NCI-H1105 (cell line): ENCODE measurements at regions not wholly inside any gene's neighbourhood (a gene's known extent, or its start where the extent isn't known, plus 50 kb on each side); places are given as distances from the start of the nearest gene placed in this dataset.
"Not testable (repeated sequence)": the region's sequence is repeated elsewhere in the genome, so short reads cannot be mapped to it uniquely, and the experiment has no call there.

Experiments used
- DNase-seq: peaks from one replicate; lab custom pipeline; 2025; lab: John Stamatoyannopoulos, UW

DNA sequence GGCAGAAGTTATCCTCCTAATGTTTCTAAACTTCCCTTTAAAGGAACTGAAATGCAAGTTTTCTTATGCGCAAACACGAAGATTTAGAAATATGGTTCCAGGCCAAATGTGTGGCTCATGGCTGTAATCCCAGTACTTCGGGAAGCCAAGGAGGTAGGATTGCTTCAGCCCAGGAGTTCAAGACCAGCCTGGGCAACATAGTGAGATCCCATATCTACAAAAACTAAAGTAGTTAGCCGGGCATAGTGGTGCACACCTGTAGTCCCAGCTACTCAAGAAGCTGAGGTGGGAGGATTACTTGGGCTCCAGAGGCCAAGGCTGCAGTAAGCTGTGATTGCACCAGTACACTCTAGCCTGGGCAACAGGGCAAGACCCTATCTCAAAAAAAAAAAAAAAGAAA, 95.8 kb upstream of the SCAF8 start:
- no peak for DNase-seq

- no peak for DNase-seq
Measured at GRCh38 chr6:154638369-154638768, 94.8 kb upstream of the SCAF8 start.

GRCh38 chr6:154639196-154639595, 94.0 kb upstream of the SCAF8 start:
- DNase-seq: not testable (repeated sequence)

GRCh38 chr6:154648188-154648887, 84.9 kb upstream of the SCAF8 start:
- DNase-seq: no peak

DNA sequence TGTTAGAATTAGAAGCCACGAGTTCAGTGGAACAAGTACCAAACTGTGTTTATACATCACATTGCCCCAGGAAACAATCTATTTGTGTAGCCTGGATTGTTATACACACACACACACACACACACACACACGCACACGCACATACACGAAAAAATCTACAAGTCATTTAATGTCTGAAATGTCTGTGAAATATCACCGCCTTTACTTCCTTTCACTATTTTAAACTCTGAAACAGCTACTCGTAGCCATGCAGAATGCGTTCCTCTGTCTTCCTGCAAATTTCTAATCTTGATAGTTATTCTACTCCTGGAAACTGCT, 84.4 kb upstream of the SCAF8 start:
- DNase-seq: no peak

DNA sequence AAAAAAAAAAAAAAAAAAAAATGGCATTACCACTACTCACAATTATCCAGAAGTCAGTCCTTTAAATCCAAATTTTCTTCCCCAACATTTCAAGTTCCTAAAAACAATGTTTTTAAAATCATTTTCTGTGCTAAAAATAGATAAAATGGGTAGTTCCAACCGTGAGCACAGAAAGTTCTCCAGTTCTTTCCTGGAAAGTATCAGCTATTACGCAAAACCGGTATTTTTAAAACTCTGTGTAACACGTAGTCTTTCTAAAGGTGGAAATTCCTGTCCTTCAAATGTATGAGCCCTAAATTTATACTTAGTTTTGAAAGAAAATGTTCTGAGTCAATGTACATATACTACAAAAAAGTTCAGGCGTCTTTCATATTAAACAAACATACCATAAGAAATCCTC, 83.5 kb upstream of the SCAF8 start:
- DNase-seq: no peak

DNA sequence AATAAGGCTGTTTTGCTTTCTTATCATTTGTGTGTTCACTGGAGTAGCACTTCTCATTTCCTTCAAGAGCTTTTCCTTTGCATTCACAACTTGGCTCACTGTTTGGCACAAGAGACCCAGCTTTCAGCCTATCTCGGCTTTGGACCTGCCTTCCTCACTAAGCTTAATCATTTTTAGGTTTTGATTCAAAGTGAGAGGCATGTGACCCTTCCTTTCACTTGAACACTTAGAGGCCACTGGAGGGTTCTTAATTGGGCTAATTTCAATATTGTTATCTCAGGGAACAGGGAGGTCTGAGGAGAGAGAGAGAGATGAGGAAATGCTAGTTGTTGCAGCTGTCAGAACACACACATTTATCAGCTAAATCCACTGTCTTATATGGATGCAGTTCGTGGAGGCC, 82.9 kb upstream of the SCAF8 start:
- no peak for DNase-seq

DNA sequence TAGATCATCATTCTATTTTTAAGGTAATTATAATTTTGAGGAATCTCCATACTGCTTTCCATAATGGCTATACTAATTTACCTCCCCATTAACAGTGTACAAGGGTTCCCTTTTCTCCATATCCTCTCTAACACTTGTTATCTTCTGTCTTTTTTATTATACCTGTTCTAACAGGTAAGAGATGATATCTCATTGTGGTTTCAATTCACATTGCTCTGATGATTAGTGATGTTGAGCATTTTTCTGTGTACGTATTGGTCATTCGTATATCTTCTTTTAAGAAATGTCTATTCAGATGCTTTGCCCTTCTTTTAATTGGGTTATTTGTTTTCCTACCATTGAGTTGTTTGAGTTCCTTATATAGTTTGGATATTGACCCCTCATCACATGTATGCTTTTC, 81.6 kb upstream of the SCAF8 start:
- DNase-seq: no peak

- no peak for DNase-seq
Measured at GRCh38 chr6:154653385-154653784, 79.8 kb upstream of the SCAF8 start.

- no peak for DNase-seq
Measured at GRCh38 chr6:154653853-154654252, 79.4 kb upstream of the SCAF8 start.

- DNase-seq: no peak
Measured at GRCh38 chr6:154656660-154657059, 76.6 kb upstream of the SCAF8 start.

DNA sequence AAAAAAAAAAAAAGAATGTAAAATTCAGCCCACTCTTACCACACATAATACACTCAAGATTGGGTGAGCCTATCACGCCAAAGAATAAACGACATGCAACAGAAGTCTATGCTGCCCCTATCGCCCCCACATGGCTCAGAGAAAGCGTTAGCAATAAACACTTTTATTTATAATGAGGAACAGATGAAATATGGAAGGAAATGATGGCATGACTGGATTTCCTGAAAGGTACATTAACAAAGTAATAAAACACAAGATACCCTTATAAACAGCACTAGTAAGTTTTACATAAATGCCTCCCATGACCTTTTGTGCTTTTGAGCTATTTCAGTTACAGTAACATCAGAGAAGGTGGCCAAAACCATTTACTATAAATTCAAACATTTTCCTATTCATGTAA, 71.4 kb upstream of the SCAF8 start:
- DNase-seq: no peak

DNA sequence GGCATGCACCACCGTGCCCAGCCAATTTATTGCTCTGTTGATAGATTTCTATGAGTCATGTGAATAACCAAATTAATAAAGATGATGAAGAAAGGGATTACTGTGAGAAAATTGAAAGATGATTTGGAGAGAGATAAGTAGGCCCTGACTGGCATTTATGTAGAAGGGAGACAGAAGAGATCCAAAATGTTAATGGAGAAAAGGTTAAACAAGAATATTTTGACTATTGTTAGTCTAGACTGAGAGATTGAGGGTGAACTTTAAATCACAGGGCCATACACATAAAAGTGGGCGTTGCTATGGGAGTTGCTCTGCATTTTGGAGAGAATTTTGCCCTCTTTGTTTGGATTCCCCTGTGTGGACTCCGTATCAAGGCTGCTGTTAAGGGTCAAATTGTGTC, 68.9 kb upstream of the SCAF8 start:
- DNase-seq: no peak

DNA sequence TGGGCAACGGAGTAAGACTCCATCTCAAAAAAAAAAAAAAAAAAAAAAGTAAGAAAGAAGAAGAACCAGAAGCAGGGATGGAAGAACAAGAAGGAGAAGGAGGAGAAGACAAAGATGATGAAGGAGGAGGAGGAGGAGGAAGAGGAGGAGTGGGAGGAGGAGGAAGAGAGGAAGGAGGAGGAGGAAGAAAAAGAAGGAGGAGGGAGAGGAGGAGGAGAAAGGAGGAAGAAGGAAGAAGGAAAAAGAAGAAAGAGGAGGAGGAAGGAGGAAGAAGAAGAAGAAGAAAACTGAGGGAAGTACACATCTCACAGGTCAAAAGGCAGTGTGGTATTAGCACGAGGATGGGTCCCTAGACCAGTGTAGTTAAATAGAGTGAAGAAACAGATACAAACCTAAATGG, 65.1 kb upstream of the SCAF8 start:
- DNase-seq: no peak

GRCh38 chr6:154672086-154672485, 61.1 kb upstream of the SCAF8 start:
- DNase-seq: no peak

DNA sequence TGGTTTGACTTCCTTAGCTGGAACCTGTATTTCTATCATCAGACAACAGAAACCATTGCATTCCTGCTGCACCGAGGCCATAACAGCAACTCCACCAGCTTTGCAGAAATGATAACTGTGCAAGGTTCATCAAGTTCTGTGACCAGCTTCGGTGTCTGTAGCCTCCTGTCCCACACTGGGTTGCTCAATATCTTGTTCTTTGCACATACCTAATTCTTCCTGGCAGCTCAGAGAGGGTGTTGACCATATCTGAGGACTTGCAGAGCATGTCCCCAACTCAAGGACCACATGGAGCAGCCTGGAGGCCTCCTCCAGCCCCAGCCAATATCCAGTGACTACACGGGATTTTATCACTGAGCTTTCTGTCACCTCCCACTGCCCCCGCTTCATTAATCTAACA, 59.3 kb upstream of the SCAF8 start:
- no peak for DNase-seq

- peak; percentile 89 for DNase-seq
Measured at GRCh38 chr6:154675602-154676088, 57.6 kb upstream of the SCAF8 start.

- DNase-seq: no peak
Measured at GRCh38 chr6:154682633-154683125, 50.5 kb upstream of the SCAF8 start.
